ENCODE measurements at regions not wholly inside any gene's neighbourhood (a gene's known extent, or its start where the extent isn't known, plus 50 kb on each side); places are given as distances from the start of the nearest gene placed in this dataset.

DNA sequence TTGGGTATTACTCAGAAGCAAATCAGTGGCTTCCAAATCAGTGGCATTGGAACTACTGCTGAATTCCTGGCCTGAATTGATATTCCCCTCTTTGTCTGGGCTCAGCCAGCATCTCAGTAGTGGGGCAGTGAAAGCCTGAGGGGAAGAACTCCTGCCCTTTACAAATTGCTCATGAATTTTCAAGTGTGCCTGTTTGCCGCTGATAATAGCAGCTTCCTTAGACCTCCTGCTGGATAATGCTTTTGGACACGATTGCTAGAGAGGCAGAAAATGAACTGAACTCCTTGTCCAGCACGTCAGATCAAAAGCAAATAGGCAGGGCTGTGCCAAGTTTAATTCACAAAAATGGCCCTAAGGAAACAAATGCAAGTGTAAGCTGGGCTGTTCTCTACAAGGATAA, 91.3 kb upstream of the GZMB start:
- Mint-ChIP-seq H3K9me3 (peaks cover 10% of the 10 kb centered on the region), H3K4me1 (ENCODE audit: low read depth) (peaks cover 5% of the 10 kb centered on the region), H3K36me3 (ENCODE audit: low read depth) (peaks cover 2% of the 10 kb centered on the region), H3K4me3 (no peak overlapping the region), H3K27ac (no peak overlapping the region), H3K27me3 (peaks cover 17% of the 10 kb centered on the region)
- POLR2A ChIA-PET = no interaction called here
- CTCF ChIA-PET = interaction anchor here (3.5 kb wide), 1 partner anchor 15 kb away, joined by 17 read pairs; no protein-coding TSS in a partner anchor
- no peak for DNase-seq
- TF ChIP-seq, protein P1, sequence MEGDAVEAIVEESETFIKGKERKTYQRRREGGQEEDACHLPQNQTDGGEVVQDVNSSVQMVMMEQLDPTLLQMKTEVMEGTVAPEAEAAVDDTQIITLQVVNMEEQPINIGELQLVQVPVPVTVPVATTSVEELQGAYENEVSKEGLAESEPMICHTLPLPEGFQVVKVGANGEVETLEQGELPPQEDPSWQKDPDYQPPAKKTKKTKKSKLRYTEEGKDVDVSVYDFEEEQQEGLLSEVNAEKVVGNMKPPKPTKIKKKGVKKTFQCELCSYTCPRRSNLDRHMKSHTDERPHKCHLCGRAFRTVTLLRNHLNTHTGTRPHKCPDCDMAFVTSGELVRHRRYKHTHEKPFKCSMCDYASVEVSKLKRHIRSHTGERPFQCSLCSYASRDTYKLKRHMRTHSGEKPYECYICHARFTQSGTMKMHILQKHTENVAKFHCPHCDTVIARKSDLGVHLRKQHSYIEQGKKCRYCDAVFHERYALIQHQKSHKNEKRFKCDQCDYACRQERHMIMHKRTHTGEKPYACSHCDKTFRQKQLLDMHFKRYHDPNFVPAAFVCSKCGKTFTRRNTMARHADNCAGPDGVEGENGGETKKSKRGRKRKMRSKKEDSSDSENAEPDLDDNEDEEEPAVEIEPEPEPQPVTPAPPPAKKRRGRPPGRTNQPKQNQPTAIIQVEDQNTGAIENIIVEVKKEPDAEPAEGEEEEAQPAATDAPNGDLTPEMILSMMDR (IDR thresholded peaks at IDR 0.05) = no peak
- intact Hi-C loops (cut with micrococcal nuclease) = no loop called here
- ATAC-seq = no peak

DNA sequence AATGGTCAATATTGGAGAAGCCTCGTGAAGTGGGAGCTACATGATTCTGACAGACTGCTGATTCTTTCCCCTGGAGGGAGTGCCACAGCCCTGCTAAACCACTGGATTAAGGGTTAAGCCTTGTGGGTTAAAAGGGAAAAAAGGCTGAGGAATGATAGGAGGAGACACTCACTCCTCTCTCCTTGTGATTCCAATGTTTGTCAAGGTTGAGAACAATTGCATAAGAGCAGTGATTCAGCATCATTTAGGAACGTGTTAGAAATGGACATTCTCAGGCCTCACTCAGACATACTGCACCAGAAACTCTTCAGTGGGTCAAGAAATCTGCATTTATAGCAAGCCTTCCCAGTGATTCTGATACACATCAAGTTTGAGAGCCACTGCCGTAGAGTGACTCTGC, 87.8 kb upstream of the GZMB start:
- H3K4me3 Mint-ChIP-seq = no peak overlapping the region
- H3K4me1 Mint-ChIP-seq (ENCODE audit: low read depth) = no peaks in the 10 kb centered on the region
- DNase-seq (no peak), ATAC-seq (no peak)
- intact Hi-C loops (cut with micrococcal nuclease) = no loop called here
- no peaks in the 10 kb centered on the region for H3K36me3 Mint-ChIP-seq (ENCODE audit: low read depth)
- POLR2A ChIA-PET = no interaction called here
- H3K27ac Mint-ChIP-seq = no peak overlapping the region
- no peaks in the 10 kb centered on the region for H3K9me3 Mint-ChIP-seq
- CTCF ChIA-PET = interaction anchor here (3.5 kb wide), 1 partner anchor 11 kb away, joined by 20 read pairs; no protein-coding TSS in a partner anchor
- TF ChIP-seq, protein P1 (IDR thresholded peaks at IDR 0.05) = no peak
- peaks cover 18% of the 10 kb centered on the region for H3K27me3 Mint-ChIP-seq

DNA sequence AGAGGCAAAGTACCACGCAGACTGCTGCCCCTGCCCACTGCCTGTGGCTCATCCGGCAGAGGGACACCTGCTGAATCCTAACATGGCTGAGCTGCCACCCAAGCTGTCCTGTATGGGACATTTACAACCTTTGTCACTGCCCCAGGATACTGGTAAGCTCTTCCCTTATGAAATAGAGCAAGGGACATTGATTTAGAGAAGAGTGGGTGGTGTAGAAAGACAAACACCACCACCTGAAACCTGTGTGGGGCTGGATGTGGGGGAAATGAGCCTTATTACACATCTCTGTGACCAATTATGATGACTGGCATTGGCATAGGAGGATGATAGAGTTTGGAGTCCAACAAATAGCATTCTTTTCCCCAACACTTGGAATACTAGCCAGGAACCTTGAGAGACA, 81.2 kb upstream of the GZMB start:
- intact Hi-C loops (cut with micrococcal nuclease) = no loop called here
- H3K36me3 Mint-ChIP-seq (ENCODE audit: low read depth) = no peaks in the 10 kb centered on the region
- peak; percentile 24 for ATAC-seq
- ChIA-PET POLR2A (no interaction called here), CTCF (interaction anchor here (1.7 kb wide), 1 partner anchor 418 kb away, joined by 4 read pairs; no protein-coding TSS in a partner anchor)
- H3K27me3 Mint-ChIP-seq = peaks cover 5% of the 10 kb centered on the region
- H3K4me1 Mint-ChIP-seq (ENCODE audit: low read depth) = peaks cover 2% of the 10 kb centered on the region
- H3K4me3 Mint-ChIP-seq = no peak overlapping the region
- H3K9me3 Mint-ChIP-seq = no peaks in the 10 kb centered on the region
- no peak overlapping the region for H3K27ac Mint-ChIP-seq
- TF ChIP-seq, protein P1 (IDR thresholded peaks at IDR 0.05) = no peak
- DNase-seq = peak; percentile 11

DNA sequence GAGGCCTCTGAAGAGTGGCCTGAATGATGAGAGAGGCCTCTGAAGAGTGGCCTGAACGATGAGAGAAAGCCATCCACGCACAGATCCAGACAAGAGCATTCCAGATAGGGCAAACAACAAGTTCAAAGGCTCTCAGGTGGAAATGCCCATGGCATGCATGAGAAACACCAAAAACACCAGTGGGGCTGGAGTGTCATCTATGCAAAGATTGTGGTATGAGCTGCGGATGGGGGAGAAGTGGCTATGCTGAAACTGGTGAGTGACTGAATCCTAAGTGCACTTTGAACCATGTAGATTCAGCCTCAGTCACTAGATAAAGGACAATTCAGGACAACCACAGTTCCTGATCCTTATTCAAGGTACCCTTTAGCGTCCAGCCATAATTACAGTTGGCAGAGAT, 79.4 kb upstream of the GZMB start:
- Mint-ChIP-seq H3K27me3 (peaks cover 5% of the 10 kb centered on the region), H3K4me3 (no peak overlapping the region), H3K9me3 (no peaks in the 10 kb centered on the region), H3K36me3 (ENCODE audit: low read depth) (no peaks in the 10 kb centered on the region), H3K27ac (no peak overlapping the region), H3K4me1 (ENCODE audit: low read depth) (peaks cover 2% of the 10 kb centered on the region)
- ATAC-seq = no peak
- intact Hi-C loops (cut with micrococcal nuclease) = loop anchor here (5.0 kb wide), 2 partner anchors 419 to 439 kb away; no protein-coding TSS in a partner anchor
- TF ChIP-seq, protein P1 (IDR thresholded peaks at IDR 0.05) = no peak
- POLR2A ChIA-PET = no interaction called here
- CTCF ChIA-PET = interaction anchor here (0.8 kb wide), 1 partner anchor 8 kb away, joined by 3 read pairs; no protein-coding TSS in a partner anchor
- DNase-seq = no peak

DNA sequence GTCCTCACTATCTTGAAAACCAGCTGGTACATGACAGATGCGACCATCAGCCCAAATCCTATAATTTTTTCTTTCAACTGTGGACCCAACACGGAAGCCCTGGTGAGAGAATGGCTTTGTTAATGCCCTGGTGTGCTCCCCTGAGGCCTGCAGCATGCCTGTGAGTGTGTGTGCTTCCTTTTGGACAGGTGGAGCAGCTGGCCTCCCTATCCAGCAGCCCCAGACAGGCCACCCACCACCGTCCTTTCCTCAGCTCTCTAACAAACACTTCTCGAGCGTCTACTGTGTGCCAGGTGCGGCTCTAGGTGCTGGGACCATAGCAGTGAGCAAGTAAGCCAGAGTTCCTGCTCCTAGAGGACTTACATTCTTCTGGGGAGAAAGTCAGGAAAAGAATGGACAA, 78.9 kb upstream of the GZMB start:
- POLR2A ChIA-PET = no interaction called here
- Mint-ChIP-seq H3K36me3 (ENCODE audit: low read depth) (no peaks in the 10 kb centered on the region), H3K4me3 (no peak overlapping the region), H3K27me3 (peaks cover 5% of the 10 kb centered on the region), H3K4me1 (ENCODE audit: low read depth) (peaks cover 2% of the 10 kb centered on the region), H3K27ac (no peak overlapping the region), H3K9me3 (no peaks in the 10 kb centered on the region)
- intact Hi-C loops (cut with micrococcal nuclease) = loop anchor here (5.0 kb wide), 2 partner anchors 419 to 439 kb away; no protein-coding TSS in a partner anchor
- no peak for ATAC-seq
- no peak for DNase-seq
- TF ChIP-seq, protein P1 (IDR thresholded peaks at IDR 0.05) = no peak
- CTCF ChIA-PET = interaction anchor here (1.0 to 1.8 kb wide), 3 partner anchors 21 to 419 kb away, joined by 3 to 8 read pairs (median 4); no protein-coding TSS in a partner anchor
